Stimulated activated CD4-positive, alpha-beta T cell treated with anti-CD3 and anti-CD28 coated beads, Interleukin-2, amount 100 ng/mL, for 4 hours (primary cell): ENCODE measurements at regions not wholly inside any gene's neighbourhood (a gene's known extent, or its start where the extent isn't known, plus 50 kb on each side); places are given as distances from the start of the nearest gene placed in this dataset.

Experiments used
- DNase-seq: peaks from one replicate; pipeline ENCODE4 v3.0.0-alpha.2; 2020; ENCODE audit warnings: low read depth

DNA sequence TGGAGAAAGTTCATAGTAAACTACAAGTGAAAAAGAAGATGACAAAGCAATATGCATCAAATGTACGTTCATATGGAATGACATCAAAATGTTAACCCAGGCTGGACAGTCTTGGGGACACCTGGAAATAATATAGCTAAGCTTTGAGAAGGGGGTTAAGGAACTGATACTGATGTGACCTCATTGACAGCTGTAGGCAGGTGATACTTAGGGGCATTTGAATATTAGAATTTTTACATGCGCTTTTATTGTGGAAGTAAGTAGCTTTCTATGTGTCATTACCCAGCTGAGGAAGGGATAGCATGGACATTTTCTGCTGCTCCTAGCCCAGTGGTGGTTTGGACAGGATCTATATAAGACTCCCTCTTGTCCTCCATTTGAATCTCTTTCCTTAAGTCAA is 299.7 kb downstream of the CWC27 start:
- DNase-seq: no peak

DNA sequence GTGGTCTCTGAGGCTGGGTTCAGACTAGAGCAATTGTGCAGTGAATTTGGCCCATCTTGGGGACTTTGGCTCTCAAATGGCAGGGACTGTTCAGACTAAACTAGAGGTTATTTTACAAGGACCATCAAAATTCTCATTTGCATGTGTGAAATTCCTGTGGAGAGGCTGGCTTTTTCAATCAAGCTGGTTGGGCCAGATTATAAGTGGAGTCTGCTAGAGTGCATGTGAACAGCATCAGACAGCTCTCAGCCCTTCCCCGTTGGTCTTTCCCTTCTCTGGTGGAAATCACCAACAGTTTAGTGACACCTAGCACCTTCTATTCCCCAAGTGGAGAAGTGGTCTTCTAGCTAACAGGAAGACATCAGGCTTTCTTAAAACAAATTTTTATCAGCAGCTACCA is 301.3 kb downstream of the CWC27 start:
- no peak for DNase-seq

DNA sequence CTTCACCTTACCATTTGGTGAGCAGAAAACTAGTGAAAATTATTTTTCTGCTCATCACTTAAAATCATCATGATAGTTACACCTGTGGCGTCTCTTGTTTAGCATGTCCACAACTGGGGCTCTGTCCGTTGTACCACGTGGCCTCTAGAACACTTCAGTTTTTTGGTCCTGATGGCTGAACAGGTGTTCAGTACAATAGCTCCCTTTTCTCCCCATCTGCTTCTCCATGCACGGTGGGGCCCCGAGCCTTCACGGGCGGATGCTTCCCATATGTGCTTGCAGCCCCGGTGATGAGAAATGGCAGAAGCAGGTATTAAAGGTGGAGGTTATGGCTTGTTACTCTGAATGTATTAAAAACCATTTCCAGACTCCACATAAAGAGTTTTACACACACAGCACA is 304.1 kb downstream of the CWC27 start:
- DNase-seq: no peak

DNA sequence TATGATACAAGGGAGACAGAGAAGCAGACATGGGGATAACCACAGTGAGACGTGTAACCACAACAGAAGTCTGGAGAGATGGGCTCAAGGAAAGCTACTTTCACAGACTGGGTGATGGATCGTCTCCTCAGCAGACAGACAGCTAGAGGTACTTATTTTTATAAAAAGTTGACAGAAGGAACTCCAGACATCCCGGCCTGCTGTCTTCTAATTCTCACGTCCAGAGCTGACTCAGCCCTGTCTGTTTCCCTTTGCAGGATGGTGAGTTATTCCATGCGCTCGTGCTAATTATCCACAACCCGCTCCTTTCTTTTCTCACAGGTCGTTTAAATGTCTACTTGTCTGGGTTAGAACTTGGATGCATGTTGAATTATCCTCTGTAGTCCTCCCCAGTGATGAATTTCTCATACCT is 304.5 kb downstream of the CWC27 start:
- DNase-seq: no peak

DNA sequence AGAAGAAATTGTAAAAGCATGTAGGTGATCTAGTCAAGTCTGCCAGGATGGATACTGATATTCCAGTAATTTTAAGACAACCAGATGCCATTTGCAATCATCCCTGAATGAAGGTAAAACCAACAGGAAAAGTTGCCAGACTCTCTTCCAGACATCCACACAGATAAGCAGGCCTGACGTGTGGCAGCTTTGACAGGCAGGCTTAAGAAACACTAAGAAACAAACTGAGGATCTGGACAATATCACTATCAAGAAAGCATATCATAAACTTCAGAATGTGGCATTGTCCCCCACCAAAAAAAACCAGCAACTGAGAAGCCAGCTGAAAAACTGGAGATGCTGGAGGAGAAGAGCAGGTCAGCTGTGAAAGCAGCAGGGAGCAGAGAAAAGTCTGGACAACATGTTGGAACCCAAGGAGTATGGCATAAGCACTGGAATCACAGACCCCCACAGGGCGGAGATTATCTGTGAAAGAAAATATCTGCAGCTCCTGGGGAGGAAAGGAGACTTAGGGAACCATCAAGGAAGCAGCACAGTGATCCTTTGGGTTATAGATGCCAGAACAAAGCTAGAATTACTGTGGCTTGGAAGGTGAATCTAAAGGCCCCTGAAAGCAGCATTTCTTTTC is 307.0 kb downstream of the CWC27 start:
- no peak for DNase-seq

DNA sequence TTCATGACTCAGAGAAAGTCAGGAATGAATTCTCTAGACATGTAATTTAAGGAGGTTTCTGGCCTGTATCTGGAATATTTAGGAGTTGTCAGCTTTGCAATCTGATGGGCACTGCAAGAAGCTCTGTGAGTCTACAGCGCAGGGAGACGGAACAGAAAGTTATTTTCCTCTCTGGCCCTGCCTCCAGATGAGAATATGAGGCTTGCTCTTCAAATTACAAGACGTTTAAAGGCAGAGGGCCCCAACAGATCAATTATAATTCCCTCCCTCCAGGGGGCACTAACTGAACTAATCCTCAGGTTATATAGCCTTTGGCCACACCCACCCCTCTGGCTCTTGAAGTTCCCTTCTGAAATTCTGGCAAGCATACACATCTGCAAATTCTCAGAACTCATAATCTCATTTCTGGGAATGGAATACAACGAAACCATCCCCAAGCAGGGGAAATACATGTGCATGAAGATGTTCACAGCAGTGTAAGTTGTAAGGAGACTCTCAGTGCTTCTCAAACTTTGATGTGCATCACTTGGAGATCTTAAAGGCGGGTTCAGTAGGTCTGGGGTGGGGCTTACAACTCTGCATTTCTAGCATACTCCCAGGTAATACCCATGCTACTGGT is 307.6 kb downstream of the CWC27 start:
- peak; percentile 49 for DNase-seq

DNA sequence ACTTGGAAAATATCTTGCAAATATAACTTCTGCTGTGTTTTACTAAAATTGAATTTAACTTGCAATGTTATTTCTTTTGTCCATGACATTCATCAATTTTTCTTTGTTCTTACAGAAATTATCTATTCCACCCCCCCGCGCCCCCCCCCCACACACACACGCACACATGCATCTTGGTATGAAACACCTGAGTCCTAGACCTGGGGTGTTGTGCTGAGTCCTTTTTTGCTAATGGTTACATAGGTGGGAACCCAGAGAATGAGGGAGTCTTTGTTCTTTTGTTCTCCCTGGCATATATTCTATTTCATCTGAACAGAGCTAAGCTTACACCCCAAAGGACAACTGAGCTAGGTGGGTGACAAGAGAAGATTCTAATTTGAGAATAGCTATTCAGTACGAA is 308.9 kb downstream of the CWC27 start:
- DNase-seq: no peak

DNA sequence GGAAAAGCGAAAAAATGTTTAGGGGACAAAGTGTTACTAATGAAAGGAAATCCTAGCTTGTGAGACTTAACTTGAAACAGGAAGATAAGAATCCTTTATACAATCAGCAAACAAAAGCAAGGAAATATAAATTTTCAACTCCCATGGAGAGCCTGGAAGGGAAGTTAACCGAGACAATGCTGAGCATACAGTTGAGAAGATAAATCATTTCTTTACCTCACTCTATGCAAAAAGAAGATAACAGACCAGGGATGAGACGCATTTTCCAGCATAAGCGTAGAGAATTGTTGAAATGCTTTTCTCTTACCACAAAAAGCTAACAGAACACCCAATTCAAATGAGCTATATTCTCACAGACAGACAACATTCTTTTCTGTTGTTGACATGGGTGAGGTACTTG is 309.6 kb downstream of the CWC27 start:
- no peak for DNase-seq

DNA sequence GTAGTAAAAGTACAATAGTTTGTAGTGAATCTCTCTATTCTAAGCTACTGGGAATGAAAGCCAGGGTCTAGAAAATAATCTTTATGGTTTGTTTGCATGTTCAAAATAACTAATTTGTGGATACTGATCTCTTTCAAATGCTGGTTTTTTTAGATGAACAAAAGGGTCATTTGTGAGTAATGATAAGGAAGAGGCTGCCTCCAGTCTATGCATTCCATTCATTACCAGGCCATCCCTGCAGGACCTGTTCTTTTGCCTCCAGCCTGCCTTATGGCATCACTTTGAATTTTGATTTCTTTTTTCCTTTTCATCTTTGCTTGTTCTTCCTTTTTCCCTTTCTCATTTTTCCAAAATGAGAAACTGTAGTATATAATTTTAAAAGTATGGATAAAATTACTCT is 312.3 kb downstream of the CWC27 start:
- DNase-seq: no peak

DNA sequence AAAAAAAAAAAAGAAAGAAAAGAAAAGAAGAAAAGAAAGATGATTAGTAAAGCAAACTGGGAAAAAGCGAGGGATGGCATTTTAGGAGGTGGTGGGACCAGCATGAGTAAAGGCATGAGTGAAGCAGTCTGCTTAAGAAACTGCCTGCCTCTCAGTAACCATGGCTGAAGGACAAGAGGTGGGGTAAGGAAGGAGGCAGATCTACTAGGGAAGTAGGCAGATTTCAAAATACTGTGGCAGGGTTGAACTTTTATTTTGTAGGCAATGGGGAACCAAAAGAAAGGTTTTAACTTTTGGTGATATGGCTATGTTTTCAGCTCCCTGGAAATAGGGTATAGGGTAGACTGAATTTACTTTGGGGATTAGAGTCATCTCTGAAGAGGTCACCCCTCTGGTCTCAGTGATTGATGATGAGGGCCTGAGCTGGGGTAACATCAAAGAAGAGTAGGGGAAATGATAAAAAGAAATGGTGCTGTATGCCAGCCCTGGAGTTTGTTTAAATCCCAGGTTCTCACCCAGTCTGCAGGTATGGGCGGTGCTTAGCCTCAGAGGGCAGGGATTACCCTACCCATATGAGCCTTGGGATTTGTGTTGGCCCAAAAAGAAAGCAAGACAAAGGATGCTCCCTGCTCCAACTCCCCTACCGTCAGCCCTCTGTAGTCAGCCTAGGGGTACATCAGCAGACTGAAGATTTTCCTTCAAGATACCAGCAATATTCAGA is 316.2 kb downstream of the CWC27 start:
- DNase-seq: no peak

DNA sequence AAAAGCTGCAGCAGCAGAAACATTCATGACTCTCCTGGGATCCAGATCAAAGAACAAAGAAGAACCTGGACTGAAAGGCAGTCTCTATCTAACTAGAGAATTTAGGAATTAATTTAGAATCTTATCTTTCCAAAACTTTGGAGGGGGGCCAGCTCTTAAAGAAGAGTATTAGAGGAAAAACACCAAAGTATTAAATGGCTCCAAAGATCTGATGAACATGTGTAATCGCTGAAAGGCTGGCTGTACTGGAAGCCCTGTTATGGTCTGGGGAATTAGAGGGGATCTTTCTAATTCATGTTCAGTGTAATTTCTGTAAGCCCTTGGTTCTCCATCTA is 316.8 kb downstream of the CWC27 start:
- DNase-seq: no peak

DNA sequence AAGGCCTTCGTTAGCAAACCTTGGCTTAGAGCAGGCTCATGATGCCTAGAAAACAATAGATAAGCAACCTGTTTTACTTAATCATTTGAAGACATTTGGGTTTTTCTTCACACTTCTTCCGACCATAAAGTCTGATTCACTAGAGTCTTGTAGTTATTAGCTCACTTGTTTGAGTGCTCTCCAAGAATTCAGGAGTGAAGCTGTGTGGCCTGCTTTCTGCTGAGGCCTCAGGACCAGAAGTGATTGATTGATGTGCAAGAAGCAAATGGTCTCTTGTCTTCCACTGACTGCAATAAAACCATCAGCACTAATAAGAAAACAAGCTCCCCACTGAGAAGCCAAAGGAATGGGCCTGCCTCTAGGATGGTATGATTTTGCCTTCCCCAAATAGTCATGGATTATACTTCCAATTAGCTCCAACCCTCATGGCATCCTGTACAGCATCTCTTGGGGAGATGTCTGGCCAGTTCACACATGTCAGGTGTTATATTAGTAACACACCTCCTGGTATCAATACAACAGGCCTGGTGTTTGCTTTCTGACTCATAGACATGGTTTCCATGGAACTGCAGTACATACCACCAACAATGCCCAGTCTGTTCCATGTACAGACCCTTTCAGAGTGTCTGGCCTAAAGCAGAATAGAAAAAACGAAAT is 317.6 kb downstream of the CWC27 start:
- no peak for DNase-seq

DNA sequence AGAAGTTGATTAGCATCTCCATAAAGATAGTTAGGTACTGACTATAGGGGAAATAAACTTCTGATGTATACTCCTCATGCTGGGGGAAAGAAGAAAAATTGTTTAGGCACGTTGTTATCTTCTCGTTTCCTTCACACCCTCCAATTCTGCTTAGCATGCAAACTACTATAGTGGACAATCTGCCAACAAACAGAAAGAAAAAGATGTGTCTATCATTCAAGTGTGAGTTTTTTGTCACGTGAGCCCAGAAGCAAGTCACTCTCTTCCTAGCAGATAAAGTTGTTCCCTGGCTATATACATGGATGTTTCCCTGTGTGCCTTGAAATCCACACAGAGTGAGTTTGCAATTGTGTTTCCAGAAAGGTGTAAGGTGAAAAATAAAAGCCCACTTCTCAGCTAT is 318.4 kb downstream of the CWC27 start:
- no peak for DNase-seq

DNA sequence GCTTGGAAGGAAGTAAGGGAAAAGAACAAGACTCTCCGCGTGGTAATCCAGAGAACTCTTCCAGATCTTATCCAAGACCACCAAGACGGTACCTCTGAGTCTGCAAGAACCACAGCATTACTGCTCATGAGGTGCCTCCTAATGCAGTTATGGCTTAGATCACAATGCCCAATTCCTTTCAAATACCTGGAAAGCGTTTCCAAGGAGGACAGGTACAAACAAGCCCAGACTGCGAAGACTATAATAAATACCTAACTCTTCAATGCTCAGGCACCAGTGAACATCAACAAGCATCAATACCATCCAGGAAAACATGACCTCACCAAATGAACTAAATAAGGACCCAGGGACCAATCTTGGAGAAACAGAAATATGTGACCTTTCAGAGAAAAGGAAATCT is 325.5 kb downstream of the CWC27 start:
- DNase-seq: no peak

DNA sequence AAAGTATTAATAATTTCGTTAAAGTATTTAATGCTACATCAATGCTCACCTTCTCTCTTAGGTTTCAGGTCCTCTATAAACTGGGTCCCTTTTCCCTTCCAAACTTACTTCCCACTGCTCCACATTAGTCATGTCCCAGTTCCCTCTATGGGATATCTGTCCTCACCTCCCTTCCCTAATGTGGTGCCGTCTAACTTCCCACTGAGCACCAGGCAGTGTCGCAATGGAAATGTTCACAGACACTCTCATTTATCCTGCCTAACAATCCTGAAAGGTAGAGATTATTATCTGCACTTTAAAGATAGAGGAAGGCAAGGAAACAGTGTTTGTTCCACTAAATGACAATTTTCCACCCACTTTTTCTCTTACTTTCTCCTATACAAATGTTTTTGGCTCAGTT is 329.7 kb downstream of the CWC27 start:
- no peak for DNase-seq
